Peyer's patch (tissue), 4 donors: ENCODE measurements at regions not wholly inside any gene's neighbourhood (a gene's known extent, or its start where the extent isn't known, plus 50 kb on each side); places are given as distances from the start of the nearest gene placed in this dataset.
"Not testable (repeated sequence)": the region's sequence is repeated elsewhere in the genome, so short reads cannot be mapped to it uniquely, and the experiment has no call there.

ENCODE experiments used
- DNase-seq, 3 donors: peaks; one replicate each; pipeline ENCODE4 v3.0.0-alpha.2; 2017 to 2019
- H3K27ac ChIP-seq, 4 donors: fragments of 200-600 bp; sonication (generic); one replicate each; pipeline ENCODE4 v1.5.1; 2016 to 2019
- H3K27me3 ChIP-seq, 2 donors: fragments of 200-600 bp; sonication (generic); one replicate each; pipeline ENCODE4 v1.5.1; 2019
- H3K36me3 ChIP-seq, 3 donors: fragments of 200-600 bp; sonication (generic); one replicate each; pipeline ENCODE4 v1.5.1; 2016 to 2019
- H3K4me1 ChIP-seq, 4 donors: fragments of 200-600 bp; sonication (generic); one replicate each; pipeline ENCODE4 v1.5.1; 2016 to 2019
- H3K4me3 ChIP-seq, 4 donors: fragments of 200-600 bp; sonication (generic); 1 replicate in 3 of 4; 2 replicates in 1 of 4; pipeline ENCODE4 v1.5.1; 2016 to 2019; ENCODE audit warnings: mild to moderate bottlenecking in 1 of 4
- H3K9me3 ChIP-seq, 4 donors: fragments of 200-600 bp; sonication (generic); one replicate each; pipeline ENCODE4 v1.5.1; 2016 to 2019; ENCODE audit warnings: mild to moderate bottlenecking in 1 of 4
- POLR2A ChIP-seq, 2 donors: fragments of 450-650 bp; IDR thresholded peaks; one replicate each; pipeline ENCODE4 v1.5.1; 2017; ENCODE audit warnings: antibody characterized with exemption in 2 of 2, mild to moderate bottlenecking in 2 of 2, moderate library complexity in 2 of 2
- TF ChIP-seq, protein P1 (sequence below), 6 experiments: fragments of 450-650 bp in 4 of 6; fragments of 200-600 bp in 2 of 6; sonication (generic) in 1 of 6; IDR thresholded peaks; one replicate each; pipeline ENCODE4 v1.5.1; 2017 to 2019; ENCODE audit warnings: antibody characterized with exemption in 6 of 6, mild to moderate bottlenecking in 3 of 6, moderate library complexity in 1 of 6

DNA sequence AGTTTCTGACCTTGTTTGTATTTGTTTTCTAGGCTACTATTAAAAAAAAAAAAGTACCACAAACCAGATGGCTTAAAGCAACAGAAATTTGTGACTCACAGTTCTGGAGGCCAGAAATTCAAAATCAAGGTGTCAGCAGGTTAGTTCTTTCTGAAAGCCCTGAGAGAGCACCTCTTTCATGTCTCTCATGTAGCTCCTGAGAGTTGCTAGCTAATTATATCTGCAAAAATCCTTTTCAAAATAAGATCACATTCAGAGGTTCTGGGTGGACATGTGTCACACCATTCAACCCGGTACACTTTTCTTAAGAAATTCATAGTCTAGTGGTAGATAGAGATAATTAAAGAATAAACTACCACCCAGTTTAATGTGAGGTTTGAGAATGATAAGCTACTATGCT, 888.6 kb downstream of the GRID1 start:
- no peak overlapping the region for H3K4me3 ChIP-seq
- no peak for DNase-seq

DNA sequence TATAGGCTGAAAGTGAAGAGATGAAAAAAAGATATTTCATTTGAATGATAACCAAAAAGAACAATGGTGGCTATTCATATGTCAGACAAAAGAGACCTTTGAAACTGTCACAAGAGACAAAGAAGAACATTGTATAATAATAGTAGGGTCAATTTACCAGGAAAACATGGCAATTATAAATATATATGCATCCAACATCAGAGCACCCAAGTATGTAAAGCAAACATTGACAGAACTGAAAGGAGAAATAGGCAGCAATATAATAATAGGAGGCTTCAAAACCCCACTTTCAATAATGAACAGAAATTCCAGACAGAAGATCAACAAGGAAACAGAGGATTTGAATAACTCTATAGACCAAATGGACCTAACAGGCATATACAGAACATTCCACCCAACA, 876.2 kb downstream of the GRID1 start:
- TF ChIP-seq POLR2A (IDR thresholded peaks at IDR 0.05): no peak
- TF ChIP-seq, protein P1, sequence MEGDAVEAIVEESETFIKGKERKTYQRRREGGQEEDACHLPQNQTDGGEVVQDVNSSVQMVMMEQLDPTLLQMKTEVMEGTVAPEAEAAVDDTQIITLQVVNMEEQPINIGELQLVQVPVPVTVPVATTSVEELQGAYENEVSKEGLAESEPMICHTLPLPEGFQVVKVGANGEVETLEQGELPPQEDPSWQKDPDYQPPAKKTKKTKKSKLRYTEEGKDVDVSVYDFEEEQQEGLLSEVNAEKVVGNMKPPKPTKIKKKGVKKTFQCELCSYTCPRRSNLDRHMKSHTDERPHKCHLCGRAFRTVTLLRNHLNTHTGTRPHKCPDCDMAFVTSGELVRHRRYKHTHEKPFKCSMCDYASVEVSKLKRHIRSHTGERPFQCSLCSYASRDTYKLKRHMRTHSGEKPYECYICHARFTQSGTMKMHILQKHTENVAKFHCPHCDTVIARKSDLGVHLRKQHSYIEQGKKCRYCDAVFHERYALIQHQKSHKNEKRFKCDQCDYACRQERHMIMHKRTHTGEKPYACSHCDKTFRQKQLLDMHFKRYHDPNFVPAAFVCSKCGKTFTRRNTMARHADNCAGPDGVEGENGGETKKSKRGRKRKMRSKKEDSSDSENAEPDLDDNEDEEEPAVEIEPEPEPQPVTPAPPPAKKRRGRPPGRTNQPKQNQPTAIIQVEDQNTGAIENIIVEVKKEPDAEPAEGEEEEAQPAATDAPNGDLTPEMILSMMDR (IDR thresholded peaks at IDR 0.05): no peak
- Histone ChIP-seq H3K36me3 (no peaks in the 10 kb centered on the region), H3K27ac (no peak overlapping the region), H3K9me3 (peaks cover 0 to 3% (median 0%) of the 10 kb centered on the region in 4 donors), H3K27me3 (no peaks in the 10 kb centered on the region), H3K4me1 (no peaks in the 10 kb centered on the region), H3K4me3 (no peak overlapping the region)
- DNase-seq: no peak

More for the DNA sequence above, 888.6 kb downstream of the GRID1 start:
- Histone ChIP-seq H3K9me3 (no peaks in the 10 kb centered on the region), H3K27me3 (no peaks in the 10 kb centered on the region), H3K4me1 (no peaks in the 10 kb centered on the region), H3K36me3 (no peaks in the 10 kb centered on the region), H3K27ac (no peak overlapping the region)
- no peak for TF ChIP-seq POLR2A (IDR thresholded peaks at IDR 0.05)
- TF ChIP-seq, protein P1 (IDR thresholded peaks at IDR 0.05): no peak

DNA sequence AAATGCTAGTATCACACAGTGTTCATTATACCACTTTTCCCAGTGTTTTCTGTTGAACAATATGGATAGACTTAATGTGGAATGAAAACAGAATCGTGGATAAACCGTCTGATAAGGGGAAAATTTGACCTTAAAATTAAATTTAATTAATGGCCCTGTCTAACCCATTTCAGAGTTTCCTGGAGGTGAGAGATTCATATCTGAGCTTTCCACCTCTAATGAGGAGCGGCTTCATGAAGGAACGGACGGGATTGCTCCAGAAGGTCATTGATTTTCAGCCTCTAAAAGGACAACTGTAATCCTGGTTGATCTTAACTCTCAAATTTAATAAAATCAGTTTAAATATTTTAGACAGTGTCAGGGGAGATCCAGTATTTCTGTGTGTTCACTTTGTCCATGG, 874.9 kb downstream of the GRID1 start:
- no peaks in the 10 kb centered on the region for H3K9me3 ChIP-seq
- H3K27ac ChIP-seq: no peak overlapping the region

DNA sequence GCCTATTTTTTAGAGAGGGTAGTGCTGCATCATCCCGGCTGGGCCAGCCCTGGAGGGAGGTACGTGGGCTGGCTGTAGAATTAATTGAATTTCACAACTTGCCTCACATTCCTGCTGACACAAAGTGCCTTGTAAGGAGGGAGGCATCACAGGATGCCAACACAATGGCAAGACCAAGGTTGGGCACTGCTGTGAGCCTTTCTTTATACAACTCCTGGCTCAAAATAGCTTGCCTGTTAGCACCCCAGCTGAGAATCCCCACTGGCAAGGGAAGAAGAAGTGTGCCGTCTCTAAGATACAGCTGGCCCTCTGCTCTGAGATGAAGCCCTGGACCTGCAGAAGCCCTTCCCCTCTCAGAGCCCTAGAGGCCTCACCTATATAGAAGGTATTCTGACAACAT, 873.9 kb downstream of the GRID1 start:
- Histone ChIP-seq H3K36me3 (no peaks in the 10 kb centered on the region), H3K4me1 (no peaks in the 10 kb centered on the region), H3K4me3 (no peak overlapping the region), H3K27me3 (no peaks in the 10 kb centered on the region), H3K27ac (no peak overlapping the region), H3K9me3 (no peaks in the 10 kb centered on the region)
- no peak for DNase-seq
- no peak for TF ChIP-seq POLR2A (IDR thresholded peaks at IDR 0.05)
- TF ChIP-seq, protein P1 (IDR thresholded peaks at IDR 0.05): no peak

More for the DNA sequence above, 874.9 kb downstream of the GRID1 start:
- Histone ChIP-seq H3K27me3 (no peaks in the 10 kb centered on the region), H3K4me1 (no peaks in the 10 kb centered on the region), H3K4me3 (no peak overlapping the region), H3K36me3 (no peaks in the 10 kb centered on the region)
- no peak for TF ChIP-seq POLR2A (IDR thresholded peaks at IDR 0.05)
- TF ChIP-seq, protein P1 (IDR thresholded peaks at IDR 0.05): no peak
- no peak for DNase-seq

DNA sequence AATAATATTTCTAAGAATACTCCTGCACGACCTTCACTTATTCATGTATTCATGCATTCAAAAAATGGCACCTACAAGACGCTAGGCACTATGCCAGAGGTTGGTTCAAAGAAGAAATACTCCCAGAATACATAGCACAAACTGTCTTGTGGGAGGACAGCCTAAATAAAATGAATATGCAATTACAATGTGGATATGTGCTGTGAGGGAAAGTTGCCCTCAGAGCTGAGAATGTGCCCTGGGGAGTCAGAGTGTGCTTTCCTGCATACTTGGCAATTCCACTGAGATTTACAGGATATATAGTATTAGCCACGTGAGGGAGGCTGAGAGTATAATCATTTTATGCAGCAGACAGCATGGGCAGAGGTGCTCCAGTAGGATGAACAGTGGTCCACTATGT, 872.9 kb downstream of the GRID1 start:
- H3K27me3 ChIP-seq: no peaks in the 10 kb centered on the region
- no peak for DNase-seq
- TF ChIP-seq, protein P1 (IDR thresholded peaks at IDR 0.05): no peak
- TF ChIP-seq POLR2A (IDR thresholded peaks at IDR 0.05): no peak
- H3K4me3 ChIP-seq: no peak overlapping the region
- no peaks in the 10 kb centered on the region for H3K9me3 ChIP-seq
- H3K4me1 ChIP-seq: no peaks in the 10 kb centered on the region
- H3K27ac ChIP-seq: no peak overlapping the region
- H3K36me3 ChIP-seq: no peaks in the 10 kb centered on the region

DNA sequence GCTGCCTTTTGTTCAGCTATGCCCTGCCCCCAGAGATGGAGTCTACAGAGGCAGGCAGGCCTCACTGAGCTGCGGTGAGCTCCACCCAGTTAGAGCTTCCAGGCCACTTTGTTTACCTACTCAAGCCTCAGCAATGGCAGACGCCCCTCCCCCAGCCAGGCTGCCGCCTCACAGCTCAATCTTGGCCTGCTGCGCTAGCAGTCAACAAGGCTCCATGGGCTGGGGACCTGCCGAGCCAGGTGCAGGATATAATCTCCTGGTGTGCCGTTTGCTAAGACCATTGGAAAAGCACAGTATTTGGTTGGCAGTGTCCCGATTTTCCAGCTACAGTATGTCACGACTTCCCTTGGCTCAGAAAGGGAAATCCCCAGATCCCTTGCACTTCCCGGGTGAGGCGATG, 862.0 kb downstream of the GRID1 start:
- DNase-seq, H3K4me1 ChIP-seq, H3K27me3 ChIP-seq, H3K27ac ChIP-seq, H3K9me3 ChIP-seq, H3K36me3 ChIP-seq, H3K4me3 ChIP-seq: not testable (repeated sequence)
